SKM-1 treated with dmso at 0.1 percent for 144 hours (cell line): ENCODE measurements at regions not wholly inside any gene's neighbourhood (a gene's known extent, or its start where the extent isn't known, plus 50 kb on each side); places are given as distances from the start of the nearest gene placed in this dataset.

ENCODE experiments used
- DNase-seq: peaks from one replicate; lab custom pipeline; 2025; ENCODE audit not compliant: unreplicated experiment; lab: John Stamatoyannopoulos, UW

DNA sequence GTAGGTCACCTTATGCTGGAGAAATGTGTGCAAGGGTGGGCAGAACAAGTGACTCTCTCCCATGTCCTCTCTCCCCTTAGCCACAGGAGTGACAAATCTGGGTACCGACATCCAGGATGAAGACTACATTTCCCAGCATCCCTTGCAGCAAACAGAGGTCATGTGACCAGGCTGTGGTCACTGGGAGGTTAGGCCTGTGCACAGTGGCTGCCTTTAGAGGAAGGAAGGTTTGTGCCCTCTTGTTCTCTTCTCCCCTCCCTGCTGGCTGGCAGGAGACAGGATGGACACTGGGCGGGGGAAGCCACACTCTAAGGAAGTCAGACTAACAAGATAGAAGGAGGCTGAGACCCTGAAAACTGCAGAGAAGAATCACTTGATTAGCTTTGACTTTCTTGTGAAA is 360.2 kb downstream of the PREX1 start:
- no peak for DNase-seq

DNA sequence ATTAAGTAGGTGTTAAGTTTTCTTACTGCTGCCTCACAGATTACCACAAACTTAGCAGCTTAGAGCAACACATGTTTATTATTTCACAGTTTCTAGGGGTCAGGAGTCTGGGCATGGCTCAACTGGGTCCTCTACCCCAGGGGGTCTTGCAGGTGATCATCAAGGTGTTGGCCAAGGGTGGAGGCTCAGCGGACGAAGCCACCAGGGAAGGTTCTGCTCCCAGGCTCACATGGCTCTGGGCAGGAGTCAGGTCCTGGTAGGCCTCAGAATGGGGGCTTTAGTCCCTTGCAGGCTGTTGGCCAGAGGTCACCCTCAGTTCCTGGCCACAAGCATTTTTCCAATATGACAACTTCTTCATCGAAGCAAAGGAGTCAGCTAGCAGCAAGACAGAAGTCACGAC is 362.5 kb downstream of the PREX1 start:
- DNase-seq = no peak

DNA sequence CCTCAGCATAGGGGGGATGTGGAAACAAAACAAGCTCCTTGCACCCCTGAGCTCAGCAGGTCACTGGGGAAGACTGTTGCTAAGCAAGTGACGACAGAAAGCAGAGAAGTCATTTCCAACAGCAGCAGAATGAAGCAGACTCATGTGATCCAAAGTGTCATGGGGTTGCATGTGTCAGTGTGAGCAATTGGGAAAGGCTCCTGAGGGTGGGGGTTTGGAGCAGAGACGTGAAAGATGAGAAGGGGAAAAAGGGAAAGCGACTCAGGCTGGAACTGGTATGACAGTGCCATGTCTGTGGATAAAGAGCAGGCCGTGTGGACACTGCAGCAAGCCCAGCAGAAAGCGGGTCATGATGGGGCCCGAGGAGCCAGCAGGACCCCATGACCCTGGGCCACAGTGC is 363.9 kb downstream of the PREX1 start:
- no peak for DNase-seq

GRCh38 chr20:48463096-48463720 is 364.6 kb downstream of the PREX1 start:
- DNase-seq = no peak

DNA sequence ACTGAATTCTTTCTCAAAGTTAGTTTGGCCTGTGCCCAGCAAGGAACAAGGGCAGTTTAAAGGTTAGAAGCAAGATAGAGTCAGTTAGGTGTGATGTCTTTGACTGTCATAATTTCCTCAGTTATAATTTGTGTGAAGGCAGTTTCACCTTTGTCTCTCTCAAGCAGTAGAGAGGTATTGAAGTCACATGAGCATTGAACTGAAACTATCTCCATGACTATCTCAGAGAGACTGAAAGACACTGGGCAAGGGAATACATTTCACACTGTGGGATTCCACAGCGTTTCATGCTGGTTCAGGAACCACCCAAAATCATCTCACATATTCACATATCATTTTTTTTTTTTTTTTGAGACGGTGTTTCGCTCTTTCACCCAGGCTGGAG is 366.1 kb downstream of the PREX1 start:
- no peak for DNase-seq

- DNase-seq = no peak
Observed at GRCh38 chr20:48461091-48461734, 366.6 kb downstream of the PREX1 start.

GRCh38 chr20:48460681-48461080 is 367.1 kb downstream of the PREX1 start:
- no peak for DNase-seq

DNA sequence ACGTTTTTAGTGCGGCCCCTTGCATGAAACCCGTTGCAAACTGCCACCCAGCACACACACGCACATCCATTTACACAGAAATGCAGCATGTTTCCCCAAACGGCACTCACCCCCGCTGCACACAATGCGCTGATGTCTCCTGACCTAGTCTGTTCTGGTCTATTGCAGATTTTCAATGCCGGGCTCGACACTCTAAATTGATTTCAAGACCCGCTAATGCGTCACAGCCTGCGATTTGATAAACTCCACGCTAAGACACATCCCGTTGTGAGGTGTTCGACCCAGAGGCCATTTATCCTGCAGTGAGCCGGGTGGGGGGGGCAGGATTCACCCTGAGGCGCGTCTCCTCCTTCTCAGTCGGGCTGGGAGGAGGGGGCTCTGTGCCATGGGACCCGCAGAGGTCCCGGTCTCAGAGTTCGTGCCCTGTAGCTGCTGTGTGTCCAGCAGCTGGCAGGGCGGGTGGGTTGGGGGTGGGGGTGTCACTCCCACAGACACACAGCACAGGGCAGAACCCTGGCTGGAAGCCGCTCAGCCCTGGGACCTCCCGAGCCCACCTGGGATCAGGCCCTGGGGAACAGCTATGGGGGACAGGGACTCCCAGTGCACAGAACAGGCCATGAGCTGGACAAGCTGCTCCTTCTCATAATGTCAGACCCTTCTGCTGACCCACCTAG is 367.9 kb downstream of the PREX1 start:
- no peak for DNase-seq

- no peak for DNase-seq
Observed at GRCh38 chr20:48458601-48459385, 369.0 kb downstream of the PREX1 start.

GRCh38 chr20:48458003-48458377 is 369.8 kb downstream of the PREX1 start:
- DNase-seq = no peak

DNA sequence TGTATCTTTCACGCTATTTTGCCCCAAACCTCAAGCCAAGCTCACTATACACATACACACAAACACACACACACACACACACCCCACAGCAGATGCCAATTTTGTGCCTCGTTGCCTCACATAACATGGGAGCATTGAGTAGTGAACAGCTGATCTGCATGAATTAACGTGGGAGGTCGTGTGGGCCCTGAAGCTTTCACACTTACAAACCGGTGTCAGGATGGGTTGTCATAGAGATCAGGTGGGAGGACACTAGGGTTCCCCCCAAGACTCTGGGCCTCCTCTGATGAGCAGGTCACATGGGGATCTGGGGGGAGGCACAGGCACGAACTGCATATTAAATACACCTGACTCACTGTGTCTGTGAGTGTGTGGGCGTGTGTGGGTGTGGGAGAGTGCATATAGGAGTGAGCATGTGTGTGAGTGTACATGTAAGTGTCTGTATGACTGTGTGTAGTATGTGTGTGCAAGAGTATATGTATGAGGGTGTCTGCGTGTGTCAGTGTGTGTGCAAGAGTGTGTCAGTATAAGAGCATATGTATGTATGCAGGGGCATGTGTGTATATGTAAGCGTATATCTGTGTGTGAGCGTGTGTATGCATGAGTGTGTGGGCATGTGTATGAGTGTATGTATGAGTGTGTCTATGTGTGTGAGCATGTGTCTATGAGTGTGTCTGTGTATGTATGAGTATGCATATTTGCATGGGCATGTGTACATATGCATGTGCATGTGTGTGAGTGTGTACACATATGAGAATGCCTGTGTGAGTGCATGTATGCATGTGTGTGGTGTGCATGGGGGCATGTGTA is 370.4 kb downstream of the PREX1 start:
- no peak for DNase-seq

- DNase-seq = no peak
Observed at GRCh38 chr20:48456366-48457192, 371.2 kb downstream of the PREX1 start.

- DNase-seq = no peak
Observed at GRCh38 chr20:48455651-48456365, 372.0 kb downstream of the PREX1 start.

DNA sequence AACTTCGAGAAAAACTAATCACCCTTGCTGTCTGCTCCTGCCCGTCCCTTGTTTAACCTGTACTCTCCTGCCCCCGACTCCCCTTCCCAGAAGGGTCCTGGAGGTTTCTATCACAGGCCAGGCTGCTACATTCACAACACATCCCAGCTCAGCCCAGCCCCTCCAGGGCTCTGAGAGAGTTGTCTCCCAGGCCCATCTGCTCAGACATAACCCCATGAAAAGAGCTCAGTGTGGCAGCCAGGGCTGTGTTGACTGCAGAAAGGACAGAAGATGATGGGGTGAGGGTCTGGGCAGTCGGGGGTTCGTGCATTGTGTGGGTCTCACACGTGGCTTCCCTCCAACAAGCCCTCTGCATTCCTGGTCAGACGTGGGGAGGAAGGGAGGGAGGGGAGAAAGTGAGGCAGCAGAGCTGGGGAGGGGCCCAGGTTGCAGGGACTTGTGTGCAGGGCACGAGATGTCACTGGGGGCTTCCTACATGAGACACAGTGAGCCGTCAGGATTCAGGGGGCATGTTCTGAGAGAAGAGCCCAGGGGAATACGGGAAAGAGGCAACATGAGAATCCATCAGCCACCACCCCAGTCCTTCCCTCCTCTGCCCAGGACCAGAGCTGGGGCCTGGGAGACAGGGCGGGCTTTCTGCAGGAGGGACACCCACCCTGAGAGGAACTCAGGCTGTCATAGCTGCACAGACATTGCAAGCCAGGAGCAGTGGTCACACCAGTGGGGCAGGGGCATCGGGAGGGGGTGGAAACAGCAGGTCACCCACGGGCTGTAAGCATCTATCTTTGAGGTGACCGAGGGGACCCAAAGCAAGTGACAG is 372.9 kb downstream of the PREX1 start:
- DNase-seq = no peak

- no peak for DNase-seq
Observed at GRCh38 chr20:48453477-48454093, 374.2 kb downstream of the PREX1 start.

GRCh38 chr20:48451401-48451800 is 376.4 kb downstream of the PREX1 start:
- no peak for DNase-seq

- no peak for DNase-seq
Observed at GRCh38 chr20:48448666-48449600, 378.9 kb downstream of the PREX1 start.
